NCI-H2196 (cell line): ENCODE measurements at regions not wholly inside any gene's neighbourhood (a gene's known extent, or its start where the extent isn't known, plus 50 kb on each side); places are given as distances from the start of the nearest gene placed in this dataset.
"Not testable (repeated sequence)": the region's sequence is repeated elsewhere in the genome, so short reads cannot be mapped to it uniquely, and the experiment has no call there.

Experiments used
- DNase-seq: peaks from one replicate; lab custom pipeline; 2025; ENCODE audit not compliant: unreplicated experiment; lab: John Stamatoyannopoulos, UW

DNA sequence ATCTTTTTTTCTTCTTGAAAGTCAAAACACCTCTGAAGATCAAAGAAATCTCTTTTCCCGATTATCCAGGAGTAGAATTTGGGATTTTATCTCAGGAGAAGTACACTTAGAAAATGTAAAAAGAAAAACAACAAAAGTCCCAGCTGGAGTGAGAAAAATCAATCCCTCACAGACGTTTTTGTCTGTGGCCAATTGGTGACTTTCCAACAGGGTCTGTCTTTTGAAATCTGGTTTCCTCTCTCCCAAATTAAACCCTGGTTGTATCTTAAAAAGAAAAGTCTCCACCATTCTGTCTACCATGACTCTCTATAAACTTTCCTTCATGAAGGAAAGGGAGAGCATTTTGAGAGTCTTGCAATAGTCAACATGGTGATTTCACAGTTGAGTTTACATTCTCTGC, 88.1 kb downstream of the DACT1 start:
- DNase-seq = no peak

DNA sequence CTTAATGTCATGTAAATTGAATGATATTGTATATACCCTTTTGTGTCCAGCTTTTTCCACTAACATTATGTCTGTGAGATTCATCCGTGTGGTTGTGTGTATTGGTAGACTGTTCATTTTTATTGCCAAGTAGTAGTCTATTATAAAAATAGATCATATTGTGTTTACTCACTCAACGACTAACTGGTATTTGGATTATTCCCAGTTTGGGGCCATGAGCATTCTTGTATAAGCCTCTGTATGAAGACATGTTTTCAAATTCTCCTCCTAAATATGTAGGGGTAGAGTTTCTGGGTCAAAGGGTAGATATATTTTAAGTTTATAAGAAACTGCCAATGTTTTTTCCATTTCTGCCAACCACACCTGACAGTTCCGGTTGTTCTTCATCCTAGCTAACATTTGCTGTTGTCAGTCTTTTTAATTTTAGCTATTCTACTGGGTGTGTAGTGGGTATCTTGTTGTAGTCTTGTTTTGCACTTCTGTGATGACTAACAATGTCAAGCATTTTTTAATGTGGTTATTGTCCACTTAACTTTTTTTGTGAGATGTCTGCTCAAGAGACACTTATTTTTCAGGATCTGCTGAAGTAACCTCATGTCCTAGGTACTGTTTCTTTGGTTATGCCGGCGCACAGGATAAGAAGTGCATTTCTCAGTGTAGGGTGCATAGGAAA, 93.2 kb downstream of the DACT1 start:
- no peak for DNase-seq

DNA sequence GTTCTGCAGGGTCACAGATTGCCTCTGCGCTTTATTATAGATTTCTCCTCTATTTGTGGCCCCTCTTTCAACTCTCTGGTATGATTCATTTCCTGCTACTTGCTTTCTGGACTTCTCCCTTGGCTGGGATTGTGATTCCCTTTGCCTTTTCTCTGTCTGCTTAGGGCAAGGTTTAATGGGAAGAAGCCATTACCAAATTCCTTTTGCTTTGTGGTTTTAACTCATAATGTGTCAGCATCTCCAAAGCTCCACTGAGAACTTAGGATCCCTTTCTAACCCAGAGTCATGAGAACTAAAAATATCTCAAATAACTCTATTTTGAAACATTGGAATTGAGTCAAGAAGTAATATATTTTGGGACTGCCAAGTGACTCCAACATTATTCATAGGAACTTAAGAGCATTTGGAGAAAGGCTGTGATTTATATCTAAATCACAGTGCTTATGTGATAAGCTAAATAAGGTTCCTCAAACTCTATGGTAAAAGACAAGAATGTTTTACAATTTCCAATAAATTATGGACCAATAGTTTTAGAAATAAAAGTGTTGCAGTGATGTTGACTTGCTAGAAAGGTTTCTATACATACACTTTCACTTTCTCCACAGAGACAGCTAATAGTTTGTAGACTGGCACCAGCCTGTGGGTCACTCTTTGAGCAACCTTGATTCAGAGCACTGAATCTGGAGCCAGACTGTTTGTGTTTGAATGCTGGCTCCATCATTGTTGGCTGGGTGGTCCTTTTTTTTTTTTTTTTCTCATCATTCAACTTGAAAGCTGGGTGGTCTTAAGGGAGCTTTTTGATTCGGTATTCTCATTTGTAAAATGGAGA, 93.9 kb downstream of the DACT1 start:
- DNase-seq = no peak

DNA sequence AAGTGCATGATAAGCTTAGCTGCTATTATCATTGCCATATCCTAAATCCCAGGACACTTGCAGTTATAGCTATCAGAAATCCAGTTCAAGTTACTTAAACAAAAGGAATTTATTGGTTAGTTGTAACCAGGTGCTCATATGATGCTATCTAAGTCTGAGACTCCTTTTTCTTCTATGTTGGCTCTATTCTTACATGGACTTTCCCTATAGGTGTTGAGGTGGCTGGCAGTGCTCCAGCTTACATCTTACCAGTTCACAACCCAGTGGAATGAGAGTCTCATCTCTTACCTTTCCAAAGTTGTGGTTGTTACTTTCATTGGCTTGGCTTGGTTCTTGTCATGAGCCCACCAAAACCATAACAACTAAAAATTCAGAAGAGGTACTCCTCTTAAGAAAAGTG, 94.6 kb downstream of the DACT1 start:
- DNase-seq = no peak

DNA sequence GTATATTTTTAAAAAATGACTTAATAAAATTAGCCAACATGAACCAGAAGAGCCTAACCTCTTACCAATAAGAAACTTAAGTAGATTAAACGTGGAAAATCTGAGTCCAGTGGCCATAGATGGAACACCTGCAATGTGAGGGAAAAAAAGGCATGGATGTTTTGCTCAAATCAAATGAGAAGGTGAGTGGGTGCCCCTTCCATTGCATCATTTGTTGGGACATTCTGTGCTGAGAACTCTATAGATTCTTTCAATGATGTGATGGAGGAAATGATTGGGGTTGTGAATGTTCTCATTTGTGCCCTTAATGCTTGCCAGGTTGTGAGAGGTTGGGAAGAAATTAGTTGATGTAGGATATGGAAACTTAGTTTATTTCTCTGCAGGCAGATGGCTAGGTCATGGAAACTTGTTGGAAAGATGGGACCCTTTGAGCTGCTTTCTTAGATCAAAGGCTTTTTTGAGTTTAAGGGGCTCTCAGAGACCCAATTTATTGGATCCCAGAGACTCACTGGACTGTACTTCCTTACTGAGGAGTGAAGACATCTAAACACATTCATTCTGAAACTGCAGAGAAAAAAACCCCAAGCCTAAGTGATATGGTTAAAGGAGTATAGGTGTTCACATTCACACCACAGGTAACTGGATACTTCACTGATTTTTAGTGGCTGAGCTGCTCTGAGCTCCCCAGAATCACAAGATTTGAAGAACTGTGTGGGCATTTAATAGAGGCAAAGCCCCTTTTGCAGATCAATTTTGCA, 95.9 kb downstream of the DACT1 start:
- no peak for DNase-seq

DNA sequence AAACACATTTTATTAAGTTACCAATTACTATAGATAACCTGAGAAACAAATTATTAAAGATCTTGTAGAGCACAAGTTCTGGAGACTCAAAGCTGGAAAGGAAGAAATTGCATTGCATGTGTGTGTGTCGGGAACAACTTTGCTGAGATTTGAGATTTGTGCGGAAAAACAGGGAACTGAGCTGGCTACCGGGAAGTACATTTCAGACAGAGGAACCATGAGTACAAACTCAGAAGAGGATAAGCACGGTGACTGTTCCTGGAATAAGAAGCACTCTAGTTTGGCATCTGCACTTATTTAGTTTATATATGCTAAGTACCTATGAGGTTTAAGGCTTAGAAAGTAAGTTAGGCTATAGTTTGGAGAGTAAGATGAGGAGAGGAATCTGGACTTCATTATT, 97.8 kb downstream of the DACT1 start:
- DNase-seq = no peak

DNA sequence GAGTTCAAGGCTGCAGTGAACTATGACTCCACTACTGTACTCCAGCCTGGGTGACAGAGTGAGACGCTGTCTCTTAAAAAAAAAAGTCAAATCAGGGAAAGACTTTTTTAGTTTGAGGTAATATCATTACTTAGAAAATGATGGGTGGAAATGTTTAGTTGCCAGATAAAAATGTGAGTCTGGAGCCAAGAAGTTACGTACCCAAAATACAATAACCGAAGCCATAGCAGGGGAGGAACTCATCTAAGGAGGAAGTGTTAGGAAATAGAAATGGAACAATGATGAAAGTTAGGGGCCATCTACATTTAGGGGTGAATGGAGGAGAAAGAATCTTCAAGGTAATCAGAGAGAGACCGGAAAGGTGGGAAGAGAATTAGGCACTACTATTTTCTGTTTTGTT, 98.8 kb downstream of the DACT1 start:
- no peak for DNase-seq

DNA sequence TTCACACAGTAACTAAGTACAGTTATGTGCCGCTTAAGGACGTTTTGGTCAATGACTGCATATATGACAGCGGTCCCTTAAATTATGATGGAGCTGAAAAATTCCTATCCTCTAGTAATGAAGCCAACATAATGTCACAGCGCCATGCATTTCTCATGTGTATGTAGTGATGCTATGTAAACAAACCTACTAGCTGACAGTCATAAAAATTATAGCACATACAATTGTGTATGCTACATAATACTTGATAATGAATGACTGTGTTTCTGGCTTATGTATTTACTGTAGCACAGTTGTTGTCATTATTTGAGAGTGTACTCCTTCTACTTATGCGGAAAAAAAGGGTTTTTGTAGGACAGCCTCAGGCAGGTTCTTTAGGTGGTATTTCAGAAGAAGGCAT, 99.7 kb downstream of the DACT1 start:
- DNase-seq = no peak

DNA sequence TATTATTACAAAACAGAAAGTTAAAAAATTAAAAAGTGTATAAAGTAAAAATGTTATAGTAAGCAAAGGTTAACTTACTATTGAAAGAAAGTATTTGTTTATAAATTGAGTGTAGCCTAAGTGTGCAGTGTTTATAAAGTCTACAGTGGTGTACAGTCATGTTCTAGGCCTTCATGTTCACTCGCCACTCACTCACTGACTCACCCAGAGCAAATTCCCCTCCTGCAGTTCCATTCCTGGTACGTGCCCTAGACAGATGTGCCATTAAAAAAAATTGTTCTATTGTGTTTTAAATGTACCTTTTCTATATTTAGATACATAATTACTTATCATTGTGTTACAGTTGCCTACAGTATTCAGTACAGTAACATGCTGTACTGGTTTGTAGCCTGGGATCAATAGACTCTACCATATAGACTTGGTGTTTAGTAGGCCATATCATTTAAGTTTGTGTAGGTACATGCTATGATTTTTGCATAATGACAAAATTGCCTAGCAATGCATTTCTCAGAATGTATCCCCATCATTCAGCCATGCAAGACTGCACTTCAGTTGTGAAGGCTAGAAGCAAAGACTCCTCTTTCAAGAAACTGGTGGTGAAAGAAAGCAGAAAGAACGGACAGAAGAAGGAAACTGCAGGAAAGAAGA, 100.6 kb downstream of the DACT1 start:
- no peak for DNase-seq

DNA sequence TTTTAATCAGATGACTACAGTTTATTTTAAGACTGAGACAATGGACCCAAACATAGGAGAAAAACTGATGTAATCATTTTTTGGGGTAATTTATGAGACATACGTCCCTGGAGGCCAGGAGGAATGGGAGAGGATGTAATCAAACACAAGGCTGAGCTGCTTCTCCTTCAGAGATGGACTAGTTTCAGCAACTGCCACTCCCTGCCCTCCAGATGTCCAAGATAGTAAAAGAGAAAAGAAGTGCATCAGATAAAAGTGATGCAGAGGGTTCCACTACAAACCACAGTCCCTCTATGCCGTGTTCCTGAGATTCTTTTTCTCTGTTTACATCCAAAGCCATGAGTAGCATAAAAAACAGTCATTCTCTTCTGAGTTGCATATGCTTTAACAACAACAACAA, 101.1 kb downstream of the DACT1 start:
- DNase-seq = no peak

DNA sequence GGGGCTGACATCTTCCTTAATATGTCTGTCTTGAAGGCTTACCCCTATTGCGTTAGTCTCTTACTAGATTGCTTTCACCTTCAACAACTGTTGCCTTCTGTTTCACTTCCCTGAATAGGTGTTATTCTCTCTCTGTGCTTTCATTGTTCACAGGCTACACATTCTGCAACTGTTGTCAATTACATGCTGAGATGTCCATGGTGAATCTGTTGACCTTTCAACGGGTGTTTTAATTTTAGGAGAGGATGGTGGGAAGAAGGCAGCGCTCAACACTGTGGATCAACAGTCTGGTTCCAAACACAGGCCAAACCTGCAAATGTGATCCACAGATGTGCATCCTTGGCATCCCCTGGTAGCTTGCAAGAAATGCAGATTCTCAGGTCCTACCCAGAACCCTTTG, 101.9 kb downstream of the DACT1 start:
- no peak for DNase-seq

DNA sequence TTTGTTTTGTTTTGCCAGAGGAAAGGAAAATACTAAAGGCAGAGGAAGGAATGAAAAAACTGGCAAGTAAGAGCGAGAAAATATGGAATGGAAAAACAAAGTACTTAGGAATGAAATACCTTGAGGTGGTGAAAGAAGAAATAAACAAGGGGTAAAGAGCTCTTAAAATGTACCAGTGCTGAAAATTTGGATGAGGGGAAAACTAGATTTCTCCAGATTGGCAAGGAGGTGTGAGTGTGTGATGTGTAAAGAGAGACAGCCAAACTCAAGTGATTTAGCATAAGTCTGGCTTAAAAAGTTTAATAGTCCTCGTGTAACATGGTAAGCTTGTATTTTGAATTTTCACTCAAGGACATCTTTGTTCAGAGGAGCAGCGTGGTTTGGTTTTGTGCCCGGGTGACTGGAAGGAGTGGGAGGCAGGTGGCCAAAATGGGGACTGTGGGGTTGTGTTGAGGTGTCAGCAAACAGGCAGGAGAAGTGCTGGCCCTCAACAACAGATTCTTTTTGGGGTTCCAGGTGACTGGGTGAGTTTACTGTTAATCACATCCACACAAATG, 102.7 kb downstream of the DACT1 start:
- DNase-seq = no peak

DNA sequence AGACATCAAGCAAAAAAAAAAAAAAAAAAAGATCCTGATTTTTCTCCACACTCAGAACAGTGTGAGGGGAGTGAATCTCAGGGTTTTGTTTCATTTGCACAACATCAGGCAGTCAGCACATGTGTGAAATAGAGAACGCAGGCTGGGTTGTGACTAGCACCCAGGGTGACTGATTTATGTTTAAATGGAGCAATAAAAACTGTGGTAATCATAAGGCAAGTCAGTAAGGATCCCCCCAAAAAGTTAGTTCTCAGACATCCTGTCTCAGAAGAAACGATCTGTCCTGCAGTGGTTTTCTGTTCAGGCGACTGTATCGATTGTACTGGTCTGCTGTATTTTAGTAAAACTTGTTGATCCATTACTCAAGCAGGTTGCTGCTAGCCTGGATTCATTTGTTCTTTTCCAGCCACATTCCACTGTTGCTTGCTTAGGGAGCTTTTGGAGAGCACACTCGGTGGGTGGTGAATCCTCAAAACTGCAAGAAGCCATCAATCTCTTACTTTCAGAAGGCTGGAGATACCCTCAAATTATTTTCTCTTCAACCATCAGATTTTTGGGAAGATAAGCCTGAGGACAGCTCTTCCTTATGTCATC, 107.1 kb downstream of the DACT1 start:
- DNase-seq = no peak

DNA sequence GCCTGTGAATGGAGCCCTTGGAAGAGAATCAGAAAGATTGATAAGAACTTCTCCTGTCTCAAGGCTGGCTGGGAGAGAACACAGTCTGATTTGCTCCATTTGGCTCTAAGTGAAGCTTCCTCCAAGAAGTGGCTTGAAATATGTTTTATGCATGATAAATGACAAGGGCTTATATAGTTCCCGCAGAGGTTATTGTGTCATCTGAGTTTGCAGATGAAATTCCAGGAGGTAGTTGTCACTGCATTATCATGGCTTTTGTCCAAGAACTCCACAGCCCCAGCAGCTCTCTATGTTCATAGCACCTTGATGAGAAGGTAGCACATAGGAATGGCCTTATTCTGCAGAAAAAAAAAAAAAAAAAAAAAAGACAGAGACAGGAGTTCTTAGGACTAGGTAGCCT, 108.5 kb downstream of the DACT1 start:
- DNase-seq = no peak

DNA sequence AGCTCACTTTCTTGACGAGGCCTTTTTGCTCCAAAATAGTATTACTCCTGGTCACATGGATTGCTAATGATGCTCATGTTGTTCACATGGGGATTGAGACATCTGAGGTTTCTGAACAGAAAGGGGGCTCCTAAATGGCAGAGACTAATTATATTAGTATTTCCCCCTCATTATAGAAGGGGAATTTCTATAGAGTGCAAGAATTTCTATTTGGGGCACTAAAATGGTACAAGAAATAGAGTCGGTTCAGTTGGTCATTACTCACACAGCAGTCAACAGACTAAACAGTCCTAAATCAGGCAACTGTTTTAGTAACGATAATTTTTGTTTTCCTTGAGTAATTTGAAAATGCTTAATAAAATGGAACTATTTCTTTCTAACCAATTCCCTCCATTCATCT, 108.9 kb downstream of the DACT1 start:
- DNase-seq = no peak

DNA sequence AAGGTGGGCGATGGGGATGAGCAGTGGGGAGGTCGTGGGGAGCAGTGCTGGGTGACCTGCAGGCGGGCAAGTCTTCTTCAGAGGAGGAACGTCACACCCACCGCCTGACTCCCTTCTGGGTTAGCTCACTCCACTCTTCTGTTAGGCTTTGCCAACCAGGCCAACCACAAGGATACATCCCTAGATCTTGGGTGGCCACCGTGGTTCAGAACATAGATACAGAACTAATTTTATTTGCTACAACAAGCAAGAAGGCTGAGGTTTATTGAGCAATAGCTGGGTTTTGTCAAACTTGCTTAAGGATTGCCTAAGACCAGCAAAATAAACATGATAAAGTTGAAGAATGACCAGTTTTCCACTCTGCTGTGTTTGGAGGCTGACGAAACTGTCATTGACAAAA, 109.4 kb downstream of the DACT1 start:
- DNase-seq = no peak

DNA sequence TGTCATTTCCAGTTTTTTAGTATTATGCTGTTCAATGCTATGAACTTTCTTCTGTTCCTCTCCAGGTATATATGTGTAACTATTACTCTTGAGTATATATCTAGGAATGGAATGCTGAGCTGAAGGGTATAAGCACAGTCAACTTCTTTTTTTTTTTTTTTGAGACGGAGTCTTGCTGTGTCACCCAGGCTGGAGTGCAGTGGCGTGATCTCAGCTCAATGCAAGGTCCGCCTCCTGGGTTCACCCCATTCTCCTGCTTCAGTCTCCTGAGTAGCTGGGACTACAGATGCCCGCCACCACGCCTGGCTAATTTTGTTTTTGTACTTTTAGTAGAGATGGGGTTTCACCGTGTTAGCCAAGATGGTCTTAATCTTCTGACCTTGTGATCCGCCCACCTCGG, 110.5 kb downstream of the DACT1 start:
- DNase-seq = not testable (repeated sequence)

DNA sequence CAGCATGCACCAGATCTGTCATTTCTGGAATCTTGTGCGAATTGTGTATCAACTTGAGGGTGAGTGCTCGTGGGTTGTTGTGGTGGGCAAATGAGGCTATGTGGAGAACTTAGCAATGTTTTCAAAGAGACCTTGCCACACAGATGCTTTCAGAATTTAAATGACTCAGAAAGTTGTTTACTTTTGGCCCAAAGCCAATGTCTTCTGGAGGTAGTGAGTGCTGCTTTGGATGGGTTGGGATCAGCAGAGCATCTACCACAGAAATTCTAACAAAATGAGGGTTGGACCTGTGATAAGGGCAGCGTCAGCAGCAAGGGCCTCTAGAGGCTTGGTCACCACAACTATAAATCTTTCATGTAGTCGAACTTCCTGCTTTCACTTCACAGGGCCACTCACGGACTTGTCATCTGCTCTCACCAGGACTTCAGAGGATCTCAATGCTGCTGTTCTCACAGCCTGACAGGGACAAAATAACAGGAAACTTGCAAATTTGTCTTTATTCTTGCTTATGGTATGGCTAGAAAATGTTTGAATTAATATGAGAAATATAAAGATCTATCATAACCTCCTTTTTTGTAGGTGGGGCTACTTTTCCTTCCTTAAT, 111.4 kb downstream of the DACT1 start:
- DNase-seq = no peak

DNA sequence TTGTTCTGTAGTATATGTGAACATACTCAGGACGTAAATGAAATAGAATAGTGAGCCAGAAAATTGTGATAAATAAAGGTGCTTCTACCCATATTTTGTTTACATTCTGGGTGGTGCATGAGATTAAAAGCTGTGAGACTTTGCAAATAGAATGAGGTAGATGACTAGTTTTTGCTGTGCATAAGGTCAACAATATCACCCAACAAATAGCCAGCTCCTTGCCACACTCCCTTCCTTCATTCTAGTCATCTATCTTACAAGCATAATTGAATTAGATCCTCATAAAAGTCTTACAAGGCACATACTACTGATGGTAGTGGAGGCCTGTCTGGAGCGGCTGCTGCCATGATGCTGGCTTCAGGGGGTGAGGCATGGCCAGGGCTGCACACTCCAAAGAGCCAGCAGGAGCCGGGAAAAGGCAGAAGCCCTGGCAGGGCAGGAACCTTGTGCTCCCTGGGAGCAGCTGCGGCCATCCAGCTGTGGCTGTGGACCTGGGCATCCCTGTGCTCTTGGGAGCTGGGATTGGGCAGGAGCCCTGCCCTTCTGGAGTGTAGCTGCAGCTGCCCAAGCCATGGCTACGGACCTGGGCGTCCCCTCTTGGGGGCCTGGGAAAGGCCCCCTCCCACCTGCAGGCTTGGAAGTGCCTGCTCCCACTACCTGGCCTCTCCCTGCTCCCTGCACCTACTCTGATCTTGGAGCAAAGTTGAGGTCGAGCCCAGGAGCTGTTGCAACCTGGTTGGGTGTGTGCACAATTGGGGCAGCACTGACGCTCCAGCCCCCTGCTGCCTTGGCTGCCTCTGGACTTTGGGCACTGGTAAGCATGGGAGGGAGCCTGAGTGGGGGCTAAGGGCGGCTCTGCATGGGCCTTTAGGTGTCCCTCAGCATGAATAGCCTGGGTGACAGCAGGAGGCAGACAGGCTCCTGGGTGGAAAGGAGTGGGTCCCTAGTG, 112.8 kb downstream of the DACT1 start:
- no peak for DNase-seq
